GM12874 (cell line): ENCODE measurements at regions not wholly inside any gene's neighbourhood (a gene's known extent, or its start where the extent isn't known, plus 50 kb on each side); places are given as distances from the start of the nearest gene placed in this dataset.

Experiments used
- TF ChIP-seq, protein P1 (sequence below): IDR thresholded peaks from 2 replicates; pipeline ENCODE4 v1.5.1; 2011; ENCODE audit warnings: low read depth, mild to moderate bottlenecking, control low read depth, low read length, moderate library complexity; ENCODE audit not compliant: insufficient read depth

DNA sequence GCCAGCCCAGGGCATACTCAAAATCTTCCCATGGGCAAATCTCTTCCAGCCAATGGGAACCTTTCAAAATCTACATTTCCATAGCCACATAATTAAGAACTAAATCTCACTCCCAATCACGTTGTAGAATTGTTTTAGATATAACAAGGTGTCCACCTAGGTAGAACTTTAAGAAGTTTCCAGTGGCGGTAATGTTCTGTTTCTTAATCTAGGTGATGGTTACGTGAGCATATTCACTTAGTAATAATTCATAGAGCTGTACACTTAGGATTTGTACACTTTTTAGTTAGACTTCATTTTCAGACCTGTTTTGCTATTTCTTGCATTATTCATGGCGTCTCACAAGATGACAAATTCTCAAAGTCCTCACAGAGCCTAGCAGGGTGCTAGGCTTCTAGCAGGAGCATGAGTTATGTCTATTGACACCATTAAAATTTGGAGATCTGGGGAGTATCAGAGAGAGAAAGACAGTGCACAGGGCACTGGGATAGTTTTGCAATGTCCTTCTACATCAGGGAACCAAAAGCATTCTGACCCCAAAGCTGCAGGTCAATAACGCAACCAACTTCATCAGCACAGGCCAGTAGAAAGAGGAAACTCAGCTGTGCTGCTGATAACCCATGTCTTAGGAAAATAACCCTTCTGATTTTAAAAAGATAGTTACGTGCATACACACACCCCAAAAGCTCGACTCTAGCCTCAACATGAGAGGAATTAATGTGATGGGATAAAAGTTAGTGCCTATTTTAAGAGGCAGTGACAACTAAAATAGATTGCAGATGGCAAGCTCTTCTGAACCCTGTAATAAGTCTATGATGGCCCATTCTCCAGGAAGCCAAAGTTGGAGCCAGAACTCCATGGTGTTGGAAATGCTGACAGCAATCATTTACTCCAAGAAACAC lies 518.1 kb upstream of the JARID2 start:
- TF ChIP-seq, protein P1, sequence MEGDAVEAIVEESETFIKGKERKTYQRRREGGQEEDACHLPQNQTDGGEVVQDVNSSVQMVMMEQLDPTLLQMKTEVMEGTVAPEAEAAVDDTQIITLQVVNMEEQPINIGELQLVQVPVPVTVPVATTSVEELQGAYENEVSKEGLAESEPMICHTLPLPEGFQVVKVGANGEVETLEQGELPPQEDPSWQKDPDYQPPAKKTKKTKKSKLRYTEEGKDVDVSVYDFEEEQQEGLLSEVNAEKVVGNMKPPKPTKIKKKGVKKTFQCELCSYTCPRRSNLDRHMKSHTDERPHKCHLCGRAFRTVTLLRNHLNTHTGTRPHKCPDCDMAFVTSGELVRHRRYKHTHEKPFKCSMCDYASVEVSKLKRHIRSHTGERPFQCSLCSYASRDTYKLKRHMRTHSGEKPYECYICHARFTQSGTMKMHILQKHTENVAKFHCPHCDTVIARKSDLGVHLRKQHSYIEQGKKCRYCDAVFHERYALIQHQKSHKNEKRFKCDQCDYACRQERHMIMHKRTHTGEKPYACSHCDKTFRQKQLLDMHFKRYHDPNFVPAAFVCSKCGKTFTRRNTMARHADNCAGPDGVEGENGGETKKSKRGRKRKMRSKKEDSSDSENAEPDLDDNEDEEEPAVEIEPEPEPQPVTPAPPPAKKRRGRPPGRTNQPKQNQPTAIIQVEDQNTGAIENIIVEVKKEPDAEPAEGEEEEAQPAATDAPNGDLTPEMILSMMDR: no peak

DNA sequence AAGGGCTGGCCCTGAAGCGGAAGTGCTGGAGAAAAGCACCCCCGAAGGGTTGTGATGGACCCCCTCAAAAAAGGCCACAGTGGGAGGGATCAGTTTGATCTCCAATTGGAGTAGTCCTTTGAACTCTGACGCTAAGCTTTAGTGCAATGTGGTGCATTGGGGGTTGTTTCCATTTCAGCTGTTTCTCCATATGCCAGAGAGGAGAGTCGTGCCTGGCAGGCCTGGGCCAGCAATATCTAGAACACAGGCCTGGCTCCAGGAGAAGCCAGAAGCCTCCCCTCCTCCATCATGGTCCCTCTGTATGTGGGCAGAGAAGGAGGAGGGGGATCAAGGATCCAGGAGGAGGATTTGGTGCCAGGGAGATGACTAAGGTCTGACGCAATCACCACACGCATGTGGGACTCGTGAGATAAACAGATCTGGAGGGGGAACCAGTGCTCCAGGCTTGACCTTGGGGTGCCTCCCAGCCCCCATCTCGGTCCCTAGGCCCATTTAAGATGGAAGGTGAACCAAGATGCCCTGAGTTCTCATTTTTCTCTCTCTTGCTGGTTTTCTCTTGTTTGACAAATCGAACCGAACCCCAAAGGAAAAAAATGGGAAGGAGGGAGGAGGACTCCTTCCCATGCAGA lies 517.4 kb upstream of the JARID2 start:
- TF ChIP-seq, protein P1: no peak

DNA sequence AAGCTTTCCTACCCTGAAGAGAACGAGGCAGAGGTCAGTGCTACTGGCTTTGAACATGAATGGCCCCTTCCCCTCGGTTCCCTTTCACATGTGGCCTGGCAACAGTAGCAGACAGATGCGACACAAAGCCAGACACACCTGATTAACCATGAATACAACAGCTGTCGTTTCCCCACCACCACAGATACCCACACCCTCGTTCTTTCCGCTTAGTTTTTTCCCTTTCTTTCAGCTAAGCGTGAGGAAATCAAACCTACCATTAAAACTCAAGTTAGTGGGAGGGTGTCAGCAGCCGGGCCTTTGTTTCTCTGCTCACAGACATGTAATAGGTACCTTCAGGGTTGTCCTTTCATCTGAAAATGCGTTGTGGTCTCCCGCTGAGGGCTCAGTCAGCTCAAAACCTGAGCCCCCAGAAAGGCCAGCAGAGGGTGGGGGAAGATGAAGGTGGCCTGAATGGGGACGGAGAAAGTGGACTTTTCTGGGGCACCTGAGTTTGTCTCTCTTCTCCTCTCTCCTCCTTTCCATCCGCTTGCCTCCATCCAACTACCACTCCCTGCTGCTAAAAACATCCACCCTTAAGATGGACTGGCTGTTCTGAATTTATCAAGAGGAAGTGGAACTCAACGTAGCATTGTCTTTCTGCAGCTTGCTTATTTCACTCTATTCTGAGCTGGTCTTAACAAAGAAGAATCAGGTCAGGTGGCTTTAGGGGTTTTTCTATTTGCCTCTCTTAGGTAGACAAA lies 516.6 kb upstream of the JARID2 start:
- TF ChIP-seq, protein P1: no peak

DNA sequence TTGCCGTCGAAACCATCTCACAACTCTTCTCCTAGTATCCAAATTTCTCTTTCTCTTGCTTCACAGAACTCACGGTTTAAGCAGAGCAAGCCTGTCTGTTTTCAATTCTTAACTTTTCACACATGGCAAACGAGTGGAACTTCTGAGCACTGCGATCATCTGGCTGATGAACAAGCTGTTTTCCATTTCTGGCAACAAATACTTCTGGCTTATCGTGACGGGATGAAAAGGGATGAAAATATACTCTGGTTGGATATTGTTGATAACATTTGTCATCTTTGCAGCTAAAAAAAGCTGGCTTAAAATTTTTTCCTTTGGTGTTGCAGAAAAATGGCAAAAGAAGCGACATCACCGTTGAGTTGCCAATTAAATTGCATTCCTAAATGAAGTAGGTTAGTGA lies 515.2 kb upstream of the JARID2 start:
- TF ChIP-seq, protein P1: no peak

DNA sequence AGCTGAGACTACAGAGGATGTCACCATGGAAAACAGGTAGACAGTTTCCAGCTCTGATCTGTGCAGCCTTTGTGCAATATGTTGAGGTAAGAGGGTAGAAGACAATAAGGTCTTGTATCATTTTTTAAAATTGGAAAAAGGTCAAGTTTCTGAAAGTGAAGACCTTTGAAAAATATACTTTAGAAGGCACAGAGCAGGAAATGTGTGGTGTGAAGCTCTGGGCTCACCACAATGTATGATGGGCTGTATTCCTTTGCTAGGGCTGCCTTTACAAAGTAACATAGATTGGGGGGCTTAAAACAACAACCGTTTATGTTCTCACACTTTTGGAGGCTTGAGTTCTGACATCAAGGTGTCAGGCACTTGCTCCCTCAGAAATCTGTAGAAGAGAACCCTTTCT lies 514.3 kb upstream of the JARID2 start:
- TF ChIP-seq, protein P1: no peak

DNA sequence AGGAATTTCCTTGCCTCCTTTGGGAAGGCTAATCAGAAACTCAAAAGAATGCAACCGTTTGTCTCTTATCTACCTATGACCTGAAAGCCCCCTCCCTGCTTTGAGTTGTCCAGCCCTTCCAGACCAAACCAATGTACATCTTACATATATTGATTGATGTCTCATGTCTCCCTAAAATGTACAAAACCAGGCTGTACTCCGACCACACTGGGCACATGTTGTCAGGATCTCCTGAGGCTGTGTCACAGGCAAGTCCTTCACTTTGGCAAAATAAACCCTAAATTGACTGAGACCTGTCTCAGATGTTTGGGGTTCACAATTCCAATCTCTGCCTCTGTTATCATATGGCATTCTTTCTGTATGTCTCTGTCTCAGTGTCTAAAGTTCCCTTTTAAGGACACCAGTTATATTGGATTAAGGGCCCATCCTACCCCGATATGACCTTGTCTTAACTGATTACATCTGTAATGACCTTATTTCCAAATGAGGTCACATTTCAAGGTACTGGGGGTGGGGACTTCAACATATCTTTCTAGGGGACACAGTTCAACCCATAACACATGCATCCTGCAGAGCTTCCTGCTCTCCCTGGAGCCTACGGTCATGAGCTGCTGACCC lies 513.5 kb upstream of the JARID2 start:
- TF ChIP-seq, protein P1: no peak
